HG03060 (cell line): ENCODE measurements at regions not wholly inside any gene's neighbourhood (a gene's known extent, or its start where the extent isn't known, plus 50 kb on each side); places are given as distances from the start of the nearest gene placed in this dataset.
"Not testable (repeated sequence)": the region's sequence is repeated elsewhere in the genome, so short reads cannot be mapped to it uniquely, and the experiment has no call there.

Experiments
- ATAC-seq: cut with Tn5 transposase; IDR thresholded peaks from one replicate; pipeline ENCODE4 v1.9.1; 2021; ENCODE audit warnings: low read depth, moderate number of reproducible peaks; ENCODE audit not compliant: unreplicated experiment

- no peak for ATAC-seq
These were observed 492.6 kb downstream of the EBF1 start for GRCh38 chr5:158607088-158607487.

- no peak for ATAC-seq
These were observed 493.5 kb downstream of the EBF1 start for GRCh38 chr5:158606233-158606632.

DNA sequence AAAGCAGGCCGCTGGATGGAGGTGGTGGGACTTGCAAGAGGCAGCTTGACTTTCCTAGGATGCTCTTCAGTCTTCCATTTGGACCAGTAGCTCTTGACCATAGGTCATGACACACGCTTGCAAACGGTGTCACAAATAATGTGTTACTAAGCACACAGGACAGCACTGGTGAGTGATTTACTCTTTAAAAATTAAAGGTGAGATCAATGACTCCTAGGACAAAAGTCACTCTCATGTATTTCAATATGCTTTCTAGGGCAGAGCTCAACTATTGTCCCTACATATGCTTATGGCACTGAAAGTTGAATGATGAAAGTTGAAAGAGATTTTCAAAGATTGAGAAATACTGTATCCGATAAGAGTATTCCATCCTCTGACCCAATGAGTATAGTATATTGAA lies 496.7 kb downstream of the EBF1 start:
- no peak for ATAC-seq

DNA sequence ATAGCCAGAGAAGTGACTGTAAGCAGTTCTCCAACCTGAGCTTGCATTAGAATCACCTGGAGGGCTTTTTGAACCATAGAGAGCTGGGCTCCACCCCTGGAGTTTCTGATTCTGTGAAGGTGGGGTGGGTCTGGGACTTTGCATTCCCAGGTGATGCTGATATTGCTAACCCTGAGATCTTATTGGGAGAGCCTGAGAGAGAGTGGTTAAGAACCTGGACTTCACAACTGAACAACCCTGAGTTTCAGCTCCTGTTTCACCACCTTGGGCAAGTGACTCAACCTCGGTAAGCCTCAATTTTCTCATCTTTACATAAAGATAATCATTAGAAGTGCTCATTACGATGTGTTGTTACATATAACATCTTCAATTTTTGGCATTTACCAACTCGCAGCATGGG lies 498.6 kb downstream of the EBF1 start:
- no peak for ATAC-seq

- no peak for ATAC-seq
These were observed 499.0 kb downstream of the EBF1 start for GRCh38 chr5:158600679-158601078.

DNA sequence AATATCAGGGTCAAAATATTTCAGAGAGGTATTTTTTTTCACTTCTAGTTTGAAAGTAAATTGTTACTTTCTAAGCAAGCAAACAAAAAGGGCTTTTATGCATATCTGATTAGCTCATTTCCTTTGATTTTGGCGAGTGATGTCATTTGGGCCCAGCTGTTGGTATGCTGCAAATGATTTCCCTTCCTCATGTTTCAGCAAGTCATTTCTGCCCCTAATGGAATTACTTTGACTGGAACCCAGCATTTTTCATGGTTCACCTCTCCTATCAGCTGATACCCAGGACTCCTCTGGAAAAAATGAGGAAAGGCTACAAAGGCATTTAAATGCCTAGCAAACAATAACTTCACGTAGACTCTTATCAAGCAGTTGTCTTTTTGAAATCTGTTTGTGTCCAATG lies 500.6 kb downstream of the EBF1 start:
- ATAC-seq = no peak

DNA sequence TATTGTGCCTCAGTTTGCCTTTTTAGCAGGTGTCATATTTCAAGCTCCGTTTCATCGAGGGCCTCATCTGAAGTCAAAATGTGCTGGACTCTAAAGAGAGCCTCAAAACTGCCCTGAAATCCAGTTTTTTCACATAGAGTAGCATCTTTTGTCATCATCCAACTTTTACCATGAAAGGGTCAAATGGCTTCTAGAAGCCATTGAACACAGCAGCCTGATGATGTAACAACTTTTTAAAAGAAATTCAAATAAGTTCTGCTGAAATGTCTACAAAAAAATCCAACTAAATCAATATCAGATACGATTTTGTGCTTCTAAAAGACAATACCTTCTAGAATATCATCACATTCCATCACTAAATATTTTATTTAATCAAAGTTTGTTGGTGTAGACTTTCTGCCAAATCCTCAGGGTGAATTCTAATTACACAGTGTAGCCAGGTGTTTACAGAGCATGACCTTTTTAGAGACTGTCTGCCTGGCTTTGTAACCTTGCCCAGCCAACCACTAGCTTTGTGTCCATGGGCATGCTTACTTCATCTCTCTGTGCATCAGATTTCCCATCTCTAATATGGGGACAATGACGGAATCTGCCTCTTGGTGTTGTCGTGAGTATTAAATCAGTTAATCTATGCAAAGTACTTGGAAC lies 505.0 kb downstream of the EBF1 start:
- ATAC-seq = no peak

DNA sequence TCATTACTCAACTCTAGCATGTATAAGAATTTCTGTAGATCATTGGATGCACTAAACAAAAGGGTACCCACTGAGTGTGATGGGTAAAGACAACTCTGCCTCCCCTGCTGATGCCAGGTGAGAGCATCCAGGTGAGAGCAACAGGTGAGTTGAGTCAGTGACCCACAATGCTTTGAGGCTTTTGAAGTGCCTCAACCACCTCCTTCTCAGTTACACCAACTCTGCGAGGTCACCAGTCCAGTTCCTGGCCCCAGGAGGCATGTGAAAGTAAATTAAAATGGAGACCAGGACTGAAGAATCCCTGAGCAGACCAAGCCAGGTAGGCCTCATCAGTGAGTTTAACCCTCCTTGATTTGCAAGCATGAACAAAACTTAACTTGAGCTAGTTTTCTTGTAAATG lies 505.8 kb downstream of the EBF1 start:
- ATAC-seq = no peak

DNA sequence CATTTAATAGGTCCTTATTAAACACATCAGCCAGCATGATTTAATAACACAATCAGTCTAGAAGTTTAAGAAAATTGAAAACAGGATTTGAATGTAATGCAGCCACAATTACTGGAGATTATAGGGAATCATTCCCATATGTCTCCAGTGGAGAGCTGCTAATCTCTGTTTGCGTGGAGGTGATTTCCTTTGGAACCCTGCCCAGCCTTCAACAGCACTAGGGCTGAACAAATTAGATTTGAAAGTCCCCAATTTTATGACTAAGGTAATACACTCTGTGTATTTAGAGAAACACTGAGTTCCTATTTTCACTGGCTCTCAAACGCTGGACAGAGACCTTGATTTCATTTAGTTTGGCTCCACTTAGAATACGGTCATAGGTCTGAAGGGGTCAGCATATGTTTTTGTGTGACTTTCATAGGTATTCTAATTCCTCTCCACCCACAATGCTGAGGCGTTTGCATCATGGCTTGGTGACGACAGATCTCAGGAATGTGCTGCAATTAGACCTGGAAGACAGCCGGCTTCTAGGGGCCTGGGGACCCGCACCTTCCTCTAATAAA lies 508.3 kb downstream of the EBF1 start:
- no peak for ATAC-seq

DNA sequence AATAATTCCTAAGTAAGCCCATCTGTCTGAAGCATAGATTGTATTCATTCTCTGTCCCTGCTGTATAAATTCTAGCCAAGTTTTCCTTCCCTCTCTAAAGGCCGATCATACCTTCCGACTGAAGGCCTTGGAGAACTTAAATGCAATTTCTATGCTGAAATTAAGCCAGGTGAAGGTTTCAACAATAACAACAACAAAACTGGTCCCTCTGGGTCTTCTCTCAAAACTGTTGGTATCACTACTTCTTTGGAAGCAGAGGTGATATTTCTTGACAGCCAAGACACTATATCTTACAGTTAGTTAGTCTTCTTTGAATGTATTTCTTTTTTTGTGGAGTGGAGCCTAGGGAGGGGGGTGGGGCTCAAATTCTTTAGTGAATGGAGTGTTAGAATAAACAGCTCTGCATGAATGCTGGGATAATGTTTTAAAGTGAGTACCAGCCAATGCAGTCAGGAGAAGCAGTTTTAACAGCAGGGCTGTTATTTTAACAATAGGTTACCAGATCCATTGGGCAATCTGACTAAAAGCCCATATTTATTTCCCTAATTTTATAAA lies 508.9 kb downstream of the EBF1 start:
- no peak for ATAC-seq

DNA sequence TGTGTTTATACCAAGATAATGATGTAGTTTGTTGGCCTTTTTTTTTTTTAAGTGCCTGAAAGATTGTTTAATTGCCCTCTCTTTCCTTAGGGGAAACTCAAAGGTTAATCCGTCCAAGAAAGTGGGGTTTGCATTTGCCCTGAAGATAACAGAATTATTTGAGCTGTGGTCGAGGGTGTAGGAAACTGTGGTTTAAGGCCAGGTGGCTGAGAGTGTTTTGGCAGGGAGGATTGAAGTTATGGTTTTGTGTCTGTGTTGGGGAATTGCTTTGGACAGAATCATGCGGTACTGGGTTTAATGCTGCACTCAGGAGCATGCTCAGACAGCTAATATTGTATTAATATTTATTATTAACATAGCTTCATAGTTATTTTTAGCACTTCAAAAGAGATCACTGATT lies 509.8 kb downstream of the EBF1 start:
- no peak for ATAC-seq

- no peak for ATAC-seq
These were observed 511.1 kb downstream of the EBF1 start for GRCh38 chr5:158588617-158589016.

DNA sequence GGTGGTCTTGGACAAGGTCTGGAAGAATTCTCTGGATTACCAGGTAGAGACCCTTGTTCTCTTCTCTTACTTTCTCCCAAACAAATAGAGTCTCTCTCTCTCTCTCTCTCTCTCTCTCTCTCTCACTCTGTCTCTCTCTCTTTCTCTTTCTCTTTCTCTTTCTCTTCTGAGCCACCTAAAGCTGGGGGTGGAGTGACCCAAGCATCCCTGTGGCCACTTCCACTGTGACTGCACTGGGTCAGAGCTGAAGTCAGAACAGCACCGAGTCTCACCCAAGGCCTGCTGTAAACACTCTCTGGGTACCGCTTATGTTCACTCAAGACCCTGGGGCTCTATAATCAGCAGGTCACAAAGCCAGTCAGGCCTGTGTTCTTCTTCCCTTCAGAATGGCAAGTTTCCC lies 513.7 kb downstream of the EBF1 start:
- no peak for ATAC-seq

GRCh38 chr5:158582669-158583068 lies 517.0 kb downstream of the EBF1 start:
- ATAC-seq = not testable (repeated sequence)

DNA sequence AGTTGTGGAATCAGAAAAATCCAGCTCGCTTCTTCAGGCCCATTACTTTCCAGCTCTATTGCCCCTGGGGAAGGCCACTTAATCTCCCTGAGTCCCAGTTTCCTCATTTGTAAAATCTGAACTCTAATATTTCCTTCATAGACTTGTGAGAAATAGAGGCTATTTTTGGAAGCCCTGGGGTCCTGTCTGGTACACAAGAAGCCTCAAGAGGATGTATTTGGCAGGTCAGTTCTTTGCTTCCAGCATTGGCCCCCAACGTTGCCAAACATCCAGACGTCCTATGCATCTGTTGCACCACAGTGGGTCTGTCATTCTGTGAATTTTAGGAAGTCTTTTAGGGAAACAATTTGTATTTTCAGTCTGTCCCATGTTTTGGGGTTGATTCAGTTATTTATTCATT lies 525.9 kb downstream of the EBF1 start:
- no peak for ATAC-seq

DNA sequence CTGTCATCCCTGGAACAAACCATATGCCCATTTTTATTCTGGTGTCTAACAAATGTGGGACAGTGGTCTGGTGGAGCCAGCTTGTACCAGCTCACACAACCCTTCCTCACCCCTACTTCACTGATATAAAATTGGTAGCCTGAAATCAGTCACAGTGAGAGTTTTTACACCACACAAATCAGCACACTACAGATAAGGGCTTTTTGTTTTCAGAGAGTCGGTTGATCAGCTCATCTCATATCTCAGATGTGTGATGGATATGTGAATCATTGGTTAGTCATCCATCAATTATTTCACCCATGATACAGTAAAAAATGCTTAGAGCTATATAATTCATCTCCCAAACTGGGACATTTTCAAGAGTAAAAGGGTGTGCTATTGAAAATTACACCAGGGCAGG lies 529.2 kb downstream of the EBF1 start:
- no peak for ATAC-seq

DNA sequence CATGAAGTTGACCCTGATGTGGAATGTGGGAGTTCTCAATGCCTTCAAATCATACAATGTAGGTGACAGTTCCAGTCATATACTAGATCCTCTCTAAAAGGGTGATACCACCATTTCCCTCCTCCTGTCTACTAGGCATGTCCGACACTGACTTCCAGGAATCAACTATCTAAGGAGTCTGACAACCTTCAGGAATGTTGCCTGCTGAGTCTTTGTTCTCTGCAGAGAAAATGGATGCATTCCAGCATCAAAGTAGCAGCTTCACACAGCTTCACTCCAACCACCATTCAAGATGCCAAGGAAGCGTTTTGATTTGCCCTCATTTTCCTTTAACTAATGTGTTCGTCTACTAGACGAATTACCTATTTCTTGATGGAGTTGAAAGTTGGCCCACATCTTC lies 530.2 kb downstream of the EBF1 start:
- no peak for ATAC-seq

DNA sequence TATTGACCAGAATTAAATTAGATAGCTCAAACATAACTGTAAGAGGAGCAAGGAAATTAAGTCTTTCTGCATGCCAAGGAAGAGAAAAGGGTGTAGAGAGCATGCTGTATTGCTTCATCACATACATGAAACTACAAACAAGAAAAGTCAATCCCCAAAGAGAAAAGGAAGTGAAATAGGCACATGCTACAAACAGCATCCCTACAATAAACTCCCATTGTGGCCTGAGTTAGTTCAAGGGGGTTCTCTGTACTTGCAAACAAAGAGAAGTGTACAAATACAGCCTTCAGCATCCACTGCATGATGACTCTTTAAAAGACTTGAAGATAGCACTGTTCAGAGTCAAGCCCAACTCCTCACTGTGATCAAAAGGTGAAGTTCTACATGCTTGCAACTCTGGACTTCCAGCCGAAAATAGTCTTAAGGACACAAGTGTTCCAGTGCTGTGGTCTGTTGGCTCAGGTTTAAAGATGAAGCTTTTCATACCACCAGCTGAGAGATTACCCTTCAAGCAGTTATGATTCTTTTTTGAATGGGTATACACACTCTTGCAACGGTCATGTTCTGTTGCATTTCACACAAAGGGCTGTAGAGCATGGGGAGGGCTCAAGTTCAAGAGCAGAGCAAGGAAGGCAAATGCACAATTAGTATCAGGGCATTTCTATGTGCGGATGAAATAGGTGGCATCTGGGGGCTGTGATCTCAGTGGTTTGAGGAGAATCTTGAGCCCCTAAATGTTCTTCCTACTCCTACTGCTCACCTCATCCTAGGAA lies 534.5 kb downstream of the EBF1 start:
- no peak for ATAC-seq

DNA sequence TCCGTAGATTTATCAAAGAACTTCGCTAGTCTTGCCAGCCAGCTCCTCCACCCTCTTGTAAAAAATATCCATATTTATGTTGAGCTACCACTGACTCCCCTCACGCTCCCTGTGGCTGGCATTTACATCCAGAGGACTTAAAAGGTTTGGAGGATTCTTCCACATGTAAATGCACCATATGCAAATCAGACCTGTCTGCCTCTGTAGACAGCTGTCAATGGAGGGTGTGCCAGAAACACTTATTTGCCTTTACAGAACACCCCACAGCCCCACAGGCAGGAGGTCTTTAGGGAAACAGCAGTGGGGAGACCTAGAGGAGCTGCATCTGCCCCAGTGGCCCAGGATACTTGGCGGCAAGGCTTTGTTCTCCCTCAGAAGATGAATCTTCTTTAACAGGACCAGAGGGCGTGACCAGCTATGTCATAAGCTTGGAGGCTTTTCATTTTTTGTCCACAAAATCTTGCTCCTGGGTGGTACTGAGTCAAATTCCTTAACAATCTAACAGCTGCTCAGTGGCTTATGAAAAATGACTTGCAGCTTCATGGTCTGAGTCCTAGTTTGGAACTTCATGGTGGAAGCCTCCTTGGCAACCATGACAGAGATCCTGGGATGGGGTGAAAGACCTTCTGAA lies 535.8 kb downstream of the EBF1 start:
- no peak for ATAC-seq

DNA sequence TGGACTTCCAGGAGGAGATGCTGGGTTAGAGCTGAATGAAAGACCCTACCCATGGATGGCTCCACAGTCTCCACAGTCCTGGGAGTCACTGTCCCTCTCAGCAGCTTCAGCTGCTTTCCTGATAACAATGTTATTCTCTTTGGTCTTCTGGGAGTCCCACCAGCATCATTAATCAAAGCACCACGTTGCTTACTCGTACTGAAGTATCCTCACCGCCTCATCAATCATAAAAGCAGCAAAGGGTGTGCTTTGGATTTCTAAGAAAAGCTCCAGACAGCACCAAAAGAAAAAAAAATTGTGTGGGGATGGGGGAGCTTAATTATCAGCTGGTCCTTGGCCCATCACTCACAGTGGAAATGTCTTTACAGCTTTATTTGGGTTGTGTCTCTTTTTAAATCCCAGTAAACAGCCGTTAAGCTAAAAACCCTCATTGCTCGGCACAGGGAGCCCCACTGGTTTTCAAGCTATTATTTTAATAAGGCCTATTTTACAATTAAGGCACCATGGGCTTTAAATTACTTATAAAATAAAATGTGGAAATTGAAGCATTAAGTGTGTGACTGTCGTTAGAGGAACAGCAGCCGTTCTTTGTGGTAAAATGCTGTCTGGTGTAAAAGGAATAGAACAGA lies 538.0 kb downstream of the EBF1 start:
- ATAC-seq = no peak

DNA sequence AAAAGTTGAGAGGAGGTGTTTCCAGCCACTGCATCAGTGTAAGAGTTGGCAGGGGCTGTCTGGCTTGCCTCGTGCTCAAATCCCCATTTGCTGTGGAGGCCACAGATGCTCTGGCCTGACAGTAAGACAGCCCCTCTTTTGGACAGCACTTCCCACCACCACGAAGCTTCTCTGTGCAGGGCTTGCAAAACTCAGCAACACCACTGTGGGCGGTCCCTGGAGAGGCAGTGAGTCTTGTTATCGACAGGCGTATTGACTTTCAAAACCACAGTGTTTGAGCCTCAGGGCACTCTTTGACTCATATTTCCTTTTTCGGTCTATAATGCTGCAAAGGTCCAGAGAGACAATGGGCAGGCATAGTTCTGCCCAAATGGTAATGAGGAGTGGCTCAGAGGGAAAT lies 539.5 kb downstream of the EBF1 start:
- peak; percentile 95 for ATAC-seq
